Spleen (tissue), 11 donors: ENCODE measurements at regions not wholly inside any gene's neighbourhood (a gene's known extent, or its start where the extent isn't known, plus 50 kb on each side); places are given as distances from the start of the nearest gene placed in this dataset.

Experiments used
- DNase-seq: peaks from one replicate; pipeline ENCODE4 v3.0.0-alpha.2; 2020
- H3K27ac ChIP-seq, 8 donors: fragments of 200-600 bp; sonication (generic) in 7 of 8; 1 replicate in 4 of 8; 2 replicates in 4 of 8; pipeline versions ENCODE4 v1.5.0 to v1.8.0; 2016 to 2021; ENCODE audit warnings: inconsistent platforms in 4 of 8, mild to moderate bottlenecking in 4 of 8, moderate library complexity in 1 of 8
- H3K27me3 ChIP-seq, 7 donors: fragments of 200-600 bp; sonication (generic) in 6 of 7; replicated peaks in 1 of 7; 1 replicate in 4 of 7; 2 replicates in 3 of 7; pipeline versions ENCODE4 v1.5.0 to v1.8.0; 2016 to 2021; ENCODE audit warnings: inconsistent platforms in 3 of 7, mild to moderate bottlenecking in 1 of 7
- H3K36me3 ChIP-seq, 6 donors: fragments of 200-600 bp; sonication (generic) in 5 of 6; 1 replicate in 4 of 6; 2 replicates in 2 of 6; pipeline versions ENCODE4 v1.5.0 to v1.8.0; 2016 to 2021; ENCODE audit warnings: inconsistent platforms in 2 of 6
- H3K4me1 ChIP-seq, 6 donors: fragments of 200-600 bp; sonication (generic) in 5 of 6; 1 replicate in 3 of 6; 2 replicates in 3 of 6; pipeline versions ENCODE4 v1.5.0 to v1.8.0; 2016 to 2021; ENCODE audit warnings: inconsistent platforms in 3 of 6
- H3K4me3 ChIP-seq, 8 donors: fragments of 200-600 bp; sonication (generic) in 7 of 8; 1 replicate in 4 of 8; 2 replicates in 4 of 8; pipeline versions ENCODE4 v1.5.0 to v1.8.0; 2016 to 2021; ENCODE audit warnings: inconsistent platforms in 4 of 8, mild to moderate bottlenecking in 4 of 8, moderate library complexity in 2 of 8
- H3K9me3 ChIP-seq, 8 donors: fragments of 200-600 bp; sonication (generic) in 7 of 8; 1 replicate in 4 of 8; 2 replicates in 4 of 8; pipeline versions ENCODE4 v1.5.0 to v1.8.0; 2016 to 2021; ENCODE audit warnings: inconsistent platforms in 4 of 8
- POLR2A ChIP-seq, 3 donors: fragments of 450-650 bp; IDR thresholded peaks; one replicate each; pipeline ENCODE4 v1.5.1; 2017; ENCODE audit warnings: antibody characterized with exemption in 3 of 3, mild to moderate bottlenecking in 1 of 3
- POLR2AphosphoS5 ChIP-seq, 3 donors: sonication (generic); formaldehyde crosslinking; IDR thresholded peaks; one replicate each; pipeline ENCODE4 v1.5.1; 2017; ENCODE audit warnings: antibody characterized with exemption in 3 of 3
- WGBS, 5 donors: extraction: QIAGEN DNeasy Blood & Tissue Kit in 3 of 5; methylation state at CpG; one replicate each; pipeline versions ENCODE4 v1.1.5 to v1.1.7; 2013 to 2018; 5-methylcytosine and 5-hydroxymethylcytosine counted together
- intact Hi-C: fragments of 100-400 bp; cut with DNase I; formaldehyde crosslinking; loops from one replicate; pipeline ENCODE4 v1.15.0; 2023; ENCODE audit warnings: low total_unique reads
- TF ChIP-seq, protein P1 (sequence below), 11 experiments: fragments of 200-600 bp in 7 of 11; fragments of 450-650 bp in 4 of 11; sonication (generic) in 4 of 11; IDR thresholded peaks in 8 of 11; conservative IDR thresholded peaks in 3 of 11; 1 replicate in 7 of 11; 2 replicates in 4 of 11; pipeline versions ENCODE4 v1.4.0 to v1.8.0; 2016 to 2021; ENCODE audit warnings: antibody characterized with exemption in 11 of 11, inconsistent platforms in 4 of 11, mild to moderate bottlenecking in 1 of 11
- donor health status: healthy with polysubstance abuse.
- donor health status: DM: no; HTN: no; CAD: no; lungs with moderate emphysema.
- donor health status: DM: no; HTN: no; CAD: no.
- donor health status: Bipolar disorder and iron deficiency.
- donor health status: healthy.
- donor health status: DM: no; HTN: no; CAD: no.
- donor health status: DM: yes; HTN: yes; CAD: no.

DNA sequence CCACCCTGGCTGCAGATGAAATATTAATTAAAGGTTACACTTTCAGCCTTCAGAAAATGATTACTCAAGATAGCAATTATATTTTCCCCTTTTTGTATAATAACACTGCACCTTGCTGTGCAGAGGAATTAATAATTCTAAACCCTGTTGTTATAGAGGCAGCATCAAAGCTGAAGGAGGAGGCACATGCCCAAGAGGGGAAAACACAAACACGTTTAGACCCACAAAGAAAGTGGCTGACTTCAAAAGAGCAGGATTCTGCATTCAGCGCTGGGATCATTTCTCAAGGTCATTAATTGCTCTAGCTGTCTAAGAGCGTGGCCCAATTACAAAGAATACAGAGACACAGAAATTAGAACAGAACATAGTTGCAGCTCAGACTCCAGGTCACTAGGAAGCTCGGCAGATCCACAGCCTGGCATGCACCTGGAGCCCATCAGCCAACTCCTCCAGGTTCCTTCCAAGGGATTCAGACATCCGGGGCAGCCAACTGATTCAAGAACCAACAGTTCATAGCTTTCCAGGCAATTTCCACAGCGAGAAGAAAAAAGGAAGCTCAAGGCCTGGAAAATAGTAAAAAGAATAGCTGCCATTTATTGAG is 102.3 kb upstream of the ID2 start:
- Histone ChIP-seq H3K4me3 (no peak overlapping the region), H3K27ac (no peak overlapping the region), H3K9me3 (no peaks in the 10 kb centered on the region), H3K27me3 (peaks cover 0 to 14% (median 0%) of the 10 kb centered on the region in 7 donors), H3K36me3 (no peaks in the 10 kb centered on the region), H3K4me1 (peaks cover 41 to 99% (median 70%) of the 10 kb centered on the region in 6 donors)
- no peak for DNase-seq
- WGBS, 5 donors: 82 to 93% (median 87%) methylated on average over 6 of the region's 6 CpGs
- TF ChIP-seq POLR2AphosphoS5 (IDR thresholded peaks at IDR 0.05): no peak
- intact Hi-C loops: no loop called here

- no peak for TF ChIP-seq POLR2AphosphoS5 (IDR thresholded peaks at IDR 0.05)
- TF ChIP-seq, protein P1, sequence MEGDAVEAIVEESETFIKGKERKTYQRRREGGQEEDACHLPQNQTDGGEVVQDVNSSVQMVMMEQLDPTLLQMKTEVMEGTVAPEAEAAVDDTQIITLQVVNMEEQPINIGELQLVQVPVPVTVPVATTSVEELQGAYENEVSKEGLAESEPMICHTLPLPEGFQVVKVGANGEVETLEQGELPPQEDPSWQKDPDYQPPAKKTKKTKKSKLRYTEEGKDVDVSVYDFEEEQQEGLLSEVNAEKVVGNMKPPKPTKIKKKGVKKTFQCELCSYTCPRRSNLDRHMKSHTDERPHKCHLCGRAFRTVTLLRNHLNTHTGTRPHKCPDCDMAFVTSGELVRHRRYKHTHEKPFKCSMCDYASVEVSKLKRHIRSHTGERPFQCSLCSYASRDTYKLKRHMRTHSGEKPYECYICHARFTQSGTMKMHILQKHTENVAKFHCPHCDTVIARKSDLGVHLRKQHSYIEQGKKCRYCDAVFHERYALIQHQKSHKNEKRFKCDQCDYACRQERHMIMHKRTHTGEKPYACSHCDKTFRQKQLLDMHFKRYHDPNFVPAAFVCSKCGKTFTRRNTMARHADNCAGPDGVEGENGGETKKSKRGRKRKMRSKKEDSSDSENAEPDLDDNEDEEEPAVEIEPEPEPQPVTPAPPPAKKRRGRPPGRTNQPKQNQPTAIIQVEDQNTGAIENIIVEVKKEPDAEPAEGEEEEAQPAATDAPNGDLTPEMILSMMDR (IDR thresholded peaks at IDR 0.05 in 8 of 11, conservative IDR thresholded peaks at IDR 0.05 in 3 of 11): no peak
- no peak for TF ChIP-seq POLR2A (IDR thresholded peaks at IDR 0.05)
- H3K9me3 ChIP-seq: no peaks in the 10 kb centered on the region
- DNase-seq: peak; percentile 70
- H3K4me1 ChIP-seq: peaks cover 31 to 95% (median 61%) of the 10 kb centered on the region in 6 donors
- intact Hi-C loops: no loop called here
- no peaks in the 10 kb centered on the region for H3K36me3 ChIP-seq
- peak overlapping the region in 4 of 8 donors; percentile 22 to 86 (median 38) for H3K27ac ChIP-seq
- WGBS, 5 donors: 56 to 68% (median 62%) methylated on average over 15 to 16 of the region's 16 CpGs
- no peak overlapping the region for H3K4me3 ChIP-seq
- peaks cover 0 to 6% (median 0%) of the 10 kb centered on the region in 7 donors for H3K27me3 ChIP-seq
Measured at GRCh38 chr2:8580316-8581233, 101.3 kb upstream of the ID2 start.

DNA sequence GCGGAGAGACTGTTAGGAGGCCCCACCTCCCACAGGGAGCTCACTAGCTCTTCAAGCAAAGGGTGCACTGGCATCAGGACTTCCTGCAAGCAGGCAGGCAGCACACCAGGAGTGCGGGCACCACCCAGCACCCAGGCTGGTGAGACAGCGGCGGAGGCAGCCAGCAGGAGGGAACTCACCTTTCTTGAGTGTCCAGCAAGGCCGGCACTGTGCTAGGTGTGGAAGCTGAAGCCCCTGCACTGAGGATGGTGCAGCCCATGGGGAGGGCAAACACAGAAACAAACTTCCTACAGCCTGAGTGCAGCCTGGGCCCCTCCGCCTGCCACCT is 100.7 kb upstream of the ID2 start:
- Histone ChIP-seq H3K36me3 (no peaks in the 10 kb centered on the region), H3K27ac (peak overlapping the region in 4 of 8 donors; percentile 22 to 86 (median 38)), H3K4me3 (no peak overlapping the region), H3K27me3 (peaks cover 0 to under 1% (median 0%) of the 10 kb centered on the region in 7 donors), H3K9me3 (no peaks in the 10 kb centered on the region), H3K4me1 (peaks cover 25 to 95% (median 58%) of the 10 kb centered on the region in 6 donors)
- intact Hi-C loops: no loop called here
- peak; percentile 79 for DNase-seq
- TF ChIP-seq POLR2AphosphoS5 (IDR thresholded peaks at IDR 0.05): no peak
- TF ChIP-seq, protein P1 (IDR thresholded peaks at IDR 0.05 in 8 of 11, conservative IDR thresholded peaks at IDR 0.05 in 3 of 11): no peak
- TF ChIP-seq POLR2A (IDR thresholded peaks at IDR 0.05): no peak
- 51 to 83% (median 74%) methylated on average over 5 to 6 of the region's 6 CpGs for WGBS, 5 donors

GRCh38 chr2:8581601-8582041 is 100.2 kb upstream of the ID2 start:
- Histone ChIP-seq H3K9me3 (no peaks in the 10 kb centered on the region), H3K27ac (peak overlapping the region in 2 of 8 donors; percentile 22 to 86), H3K4me3 (no peak overlapping the region), H3K27me3 (peaks cover 0 to 5% (median 0%) of the 10 kb centered on the region in 7 donors), H3K4me1 (peaks cover 21 to 95% (median 53%) of the 10 kb centered on the region in 6 donors), H3K36me3 (no peaks in the 10 kb centered on the region)
- peak in 2 of 3 donors; percentile 27 to 42 for TF ChIP-seq POLR2AphosphoS5 (IDR thresholded peaks at IDR 0.05)
- TF ChIP-seq, protein P1 (IDR thresholded peaks at IDR 0.05 in 8 of 11, conservative IDR thresholded peaks at IDR 0.05 in 3 of 11): no peak
- intact Hi-C loops: no loop called here
- DNase-seq: peak; percentile 68
- 79 to 86% (median 81%) methylated on average over 4 to 6 of the region's 6 CpGs for WGBS, 5 donors
